MG63 (cell line): ENCODE measurements at regions not wholly inside any gene's neighbourhood (a gene's known extent, or its start where the extent isn't known, plus 50 kb on each side); places are given as distances from the start of the nearest gene placed in this dataset.
A peak's percentile ranks its signal among the peaks of the same experiment; 100 is the strongest.
"Not testable (repeated sequence)": the region's sequence is repeated elsewhere in the genome, so short reads cannot be mapped to it uniquely, and the experiment has no call there.

ENCODE experiments used
- DNase-seq: peaks from one replicate; pipeline ENCODE4 v3.0.0-alpha.2; 2020
- H3K27me3 ChIP-seq: fragments of 250-450 bp; sonication (Bioruptor Pico); 2 replicates; pipeline ENCODE4 v1.5.1; 2020; ENCODE audit warnings: mild to moderate bottlenecking, moderate library complexity
- H3K36me3 ChIP-seq: fragments of 250-450 bp; sonication (Bioruptor Pico); 2 replicates; pipeline ENCODE4 v1.5.1; 2020; ENCODE audit warnings: mild to moderate bottlenecking, moderate library complexity
- H3K4me3 ChIP-seq: fragments of 250-450 bp; sonication (Bioruptor Pico); 2 replicates; pipeline ENCODE4 v1.5.1; 2020; ENCODE audit warnings: mild to moderate bottlenecking, moderate library complexity
- H3K9me3 ChIP-seq: fragments of 250-450 bp; sonication (Bioruptor Pico); 2 replicates; pipeline ENCODE4 v1.5.1; 2020; ENCODE audit warnings: mild to moderate bottlenecking, moderate library complexity

DNA sequence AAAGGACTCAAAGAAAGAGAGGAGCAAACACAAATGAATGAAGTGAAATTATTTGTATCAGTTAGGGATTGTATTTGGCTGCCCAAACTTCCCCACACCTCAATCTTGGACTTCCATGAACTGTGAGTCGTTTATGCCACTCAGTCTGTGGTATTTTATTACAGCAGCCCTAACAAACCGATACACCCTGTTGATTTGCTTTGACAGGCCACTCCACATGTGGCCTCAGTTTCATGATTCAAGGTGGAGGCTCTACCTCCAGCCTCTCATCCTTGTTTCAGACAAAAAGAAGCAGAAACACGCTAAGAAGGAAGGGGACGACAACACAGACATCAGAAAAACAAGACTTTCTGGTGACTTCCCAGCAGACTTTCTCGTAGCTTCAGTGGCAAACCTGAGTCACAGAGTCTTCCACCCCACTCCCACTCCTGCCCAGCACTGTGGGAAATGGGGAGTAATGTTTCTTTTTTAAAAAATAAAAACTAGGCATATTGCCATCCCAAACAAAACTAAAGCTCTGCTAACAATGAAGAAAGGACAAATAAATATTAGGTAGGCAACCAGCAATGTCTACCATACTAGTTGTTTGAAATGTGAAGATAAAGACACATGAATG, 52.2 kb upstream of the ABCA1 start:
- H3K27me3 ChIP-seq = no peaks in the 10 kb centered on the region
- DNase-seq = no peak
- H3K9me3 ChIP-seq = no peaks in the 10 kb centered on the region
- H3K4me3 ChIP-seq = no peak overlapping the region
- no peaks in the 10 kb centered on the region for H3K36me3 ChIP-seq

DNA sequence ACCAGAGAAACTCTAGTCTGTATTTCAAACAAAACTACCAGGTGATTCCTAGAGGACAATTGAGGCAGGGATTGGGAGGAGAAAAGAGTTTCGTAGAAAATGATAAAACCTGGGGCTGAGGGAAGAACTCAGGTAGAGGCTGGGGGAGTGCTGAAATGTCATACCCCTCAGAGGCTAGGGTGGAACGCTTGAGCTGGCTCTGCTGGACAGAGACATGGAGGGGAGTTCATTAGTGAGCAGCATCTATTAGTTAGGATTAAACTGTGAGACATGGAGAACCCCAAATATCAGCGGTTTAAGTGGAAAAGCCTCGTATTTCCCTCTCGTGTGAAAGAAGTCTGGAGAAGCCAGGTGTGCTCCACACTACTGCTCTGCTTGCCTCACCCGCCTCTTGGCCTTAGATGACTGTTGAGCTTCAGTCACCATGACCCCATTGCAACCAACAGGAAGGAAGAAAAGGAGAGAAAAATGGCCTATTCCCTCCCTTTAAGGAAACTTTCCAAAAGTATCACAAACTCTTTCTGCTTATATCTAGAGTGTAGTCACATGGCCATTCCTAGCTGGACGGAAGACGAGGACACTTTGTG, 53.7 kb upstream of the ABCA1 start:
- H3K4me3 ChIP-seq = no peak overlapping the region
- H3K27me3 ChIP-seq = no peaks in the 10 kb centered on the region
- no peak for DNase-seq
- no peaks in the 10 kb centered on the region for H3K36me3 ChIP-seq
- H3K9me3 ChIP-seq = no peaks in the 10 kb centered on the region

DNA sequence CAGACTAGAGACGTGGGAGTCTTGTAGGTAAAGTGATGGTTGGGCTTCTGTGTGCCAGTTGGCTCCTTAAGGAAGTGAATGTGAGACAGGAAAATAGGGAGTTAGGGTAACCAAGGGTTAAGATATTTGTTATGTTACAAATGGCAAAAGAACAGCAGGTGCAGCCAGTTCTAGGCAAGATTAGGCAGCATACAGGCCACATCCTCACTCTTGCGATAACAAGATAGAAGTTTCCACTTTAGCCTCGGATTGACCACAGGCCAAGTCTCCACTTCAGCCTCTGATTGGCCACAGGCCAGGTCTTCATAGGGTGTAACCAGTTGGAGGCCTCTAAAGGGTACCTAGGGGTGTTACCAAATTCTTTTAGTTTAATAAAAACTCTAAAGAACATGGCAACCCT, 54.6 kb upstream of the ABCA1 start:
- Histone ChIP-seq H3K27me3 (no peaks in the 10 kb centered on the region), H3K9me3 (no peaks in the 10 kb centered on the region), H3K36me3 (no peaks in the 10 kb centered on the region), H3K4me3 (no peak overlapping the region)
- DNase-seq = no peak

DNA sequence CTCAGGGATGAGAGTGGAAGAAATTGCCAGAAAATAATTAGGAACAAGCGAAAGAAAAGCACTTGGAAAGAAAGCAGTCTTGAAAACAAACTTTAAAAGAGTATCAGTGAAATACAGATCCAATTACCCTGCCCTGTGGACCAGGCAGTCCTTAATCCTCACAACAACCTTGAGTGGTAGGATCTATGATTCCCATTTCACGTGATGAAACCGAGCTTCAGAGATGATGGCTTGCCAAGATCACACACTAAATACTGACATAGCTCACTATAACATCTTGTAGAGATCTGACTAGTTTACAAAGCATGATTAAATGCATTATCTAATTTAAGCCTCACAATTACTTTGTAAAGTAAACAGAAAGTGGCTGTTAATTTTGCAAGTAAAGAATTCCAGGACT, 55.5 kb upstream of the ABCA1 start:
- no peak for DNase-seq
- Histone ChIP-seq H3K9me3 (no peaks in the 10 kb centered on the region), H3K36me3 (no peaks in the 10 kb centered on the region), H3K27me3 (no peaks in the 10 kb centered on the region), H3K4me3 (no peak overlapping the region)

- Histone ChIP-seq H3K27me3 (no peaks in the 10 kb centered on the region), H3K9me3 (no peaks in the 10 kb centered on the region), H3K36me3 (no peaks in the 10 kb centered on the region), H3K4me3 (no peak overlapping the region)
- no peak for DNase-seq
Observed at GRCh38 chr9:104984121-104984520, 56.2 kb upstream of the ABCA1 start.

- Histone ChIP-seq H3K27me3 (no peaks in the 10 kb centered on the region), H3K36me3 (no peaks in the 10 kb centered on the region), H3K9me3 (no peaks in the 10 kb centered on the region), H3K4me3 (no peak overlapping the region)
- no peak for DNase-seq
Observed at GRCh38 chr9:104984542-104984941, 56.6 kb upstream of the ABCA1 start.

DNA sequence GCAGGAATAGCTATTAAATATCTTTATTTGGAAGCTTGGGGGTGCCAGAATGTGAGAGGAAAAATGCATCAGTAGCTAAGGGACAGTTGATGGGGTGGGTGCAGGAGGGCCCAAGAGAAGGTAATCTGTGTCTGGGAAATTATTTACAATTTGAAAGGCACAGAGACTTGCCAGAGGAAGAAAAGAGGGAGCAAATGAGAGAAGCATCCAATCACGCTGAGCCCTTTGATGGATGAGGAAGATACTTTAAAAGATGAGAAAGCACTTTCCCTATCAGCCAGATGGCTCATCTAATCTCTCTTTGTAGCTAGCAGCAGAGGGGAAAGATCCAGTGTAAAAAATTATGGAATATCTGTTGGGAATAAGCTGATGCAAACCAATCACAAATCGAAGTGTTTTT, 57.0 kb upstream of the ABCA1 start:
- Histone ChIP-seq H3K36me3 (no peaks in the 10 kb centered on the region), H3K27me3 (no peaks in the 10 kb centered on the region), H3K9me3 (no peaks in the 10 kb centered on the region), H3K4me3 (no peak overlapping the region)
- no peak for DNase-seq

DNA sequence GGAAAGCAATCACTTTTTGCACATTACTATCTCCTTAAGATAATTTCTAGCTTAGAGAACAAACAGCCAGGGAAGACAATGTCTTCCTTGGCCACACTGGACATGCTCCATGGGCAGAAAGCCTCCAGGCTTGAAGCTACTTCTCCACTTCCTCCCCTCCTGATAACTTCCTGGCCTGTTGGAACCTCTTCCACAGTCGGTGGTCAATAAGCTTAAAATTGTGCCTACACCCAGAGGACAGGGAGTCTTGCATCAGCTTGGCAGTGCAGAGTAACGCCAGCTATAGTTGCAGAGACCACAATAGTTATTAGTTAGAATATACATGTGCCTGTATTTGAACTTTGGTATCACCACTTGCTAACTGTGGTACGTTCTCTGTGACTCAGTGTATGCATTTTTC, 58.1 kb upstream of the ABCA1 start:
- H3K27me3 ChIP-seq = no peaks in the 10 kb centered on the region
- H3K9me3 ChIP-seq = no peaks in the 10 kb centered on the region
- DNase-seq = no peak
- H3K4me3 ChIP-seq = no peak overlapping the region
- H3K36me3 ChIP-seq = no peaks in the 10 kb centered on the region

GRCh38 chr9:104987743-104988142, 59.8 kb upstream of the ABCA1 start:
- DNase-seq = no peak
- Histone ChIP-seq H3K9me3 (no peaks in the 10 kb centered on the region), H3K4me3 (no peak overlapping the region), H3K36me3 (no peaks in the 10 kb centered on the region), H3K27me3 (no peaks in the 10 kb centered on the region)

- Histone ChIP-seq H3K27me3 (no peaks in the 10 kb centered on the region), H3K36me3 (no peaks in the 10 kb centered on the region), H3K9me3 (no peaks in the 10 kb centered on the region), H3K4me3 (no peak overlapping the region)
- DNase-seq = no peak
Observed at GRCh38 chr9:104988539-104988938, 60.6 kb upstream of the ABCA1 start.

DNA sequence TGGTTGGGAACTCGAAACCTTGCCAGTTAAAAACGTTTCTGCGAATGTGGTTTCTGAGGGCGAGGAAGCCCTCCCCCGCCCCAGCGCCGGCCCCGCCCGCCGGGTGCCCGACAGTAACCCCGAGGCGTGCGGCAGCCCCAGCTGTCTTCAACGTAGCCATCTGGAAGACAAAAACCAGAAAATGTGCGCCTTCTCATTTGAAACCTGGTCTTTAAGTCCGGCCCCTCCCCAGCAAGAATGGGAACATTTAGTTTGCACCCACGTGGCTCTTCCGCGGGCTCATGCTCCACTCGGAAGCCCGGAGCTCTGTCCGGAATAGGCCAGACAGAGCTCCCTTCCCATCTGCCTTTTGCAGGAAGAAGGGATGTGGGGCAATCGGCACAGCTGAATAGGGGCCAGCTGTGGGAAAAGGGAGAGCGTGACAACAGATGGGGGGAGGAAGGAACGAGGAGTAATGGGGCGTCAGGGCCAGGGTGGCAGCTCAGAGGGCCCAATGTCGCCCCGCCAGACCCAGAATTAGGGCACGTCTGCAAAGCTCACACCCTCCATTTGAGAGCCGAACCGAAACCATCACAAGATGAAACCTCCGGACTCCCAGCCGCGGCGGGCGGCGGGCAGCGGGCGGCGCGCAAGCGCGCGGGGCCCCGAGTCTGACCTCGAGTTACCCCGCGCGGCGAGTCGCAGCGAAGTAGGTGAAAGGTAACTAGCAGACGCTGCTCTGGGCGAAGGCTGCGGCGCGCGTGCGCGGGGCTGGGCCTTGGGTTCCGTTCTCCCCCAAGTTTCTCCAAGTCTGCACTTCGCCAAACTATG, 63.4 kb upstream of the ABCA1 start:
- no peaks in the 10 kb centered on the region for H3K36me3 ChIP-seq
- peak overlapping the region; percentile 60 for H3K4me3 ChIP-seq
- no peaks in the 10 kb centered on the region for H3K27me3 ChIP-seq
- H3K9me3 ChIP-seq = no peaks in the 10 kb centered on the region
- DNase-seq = peak; percentile 88

- Histone ChIP-seq H3K36me3 (no peaks in the 10 kb centered on the region), H3K9me3 (no peaks in the 10 kb centered on the region), H3K27me3 (no peaks in the 10 kb centered on the region), H3K4me3 (no peak overlapping the region)
- no peak for DNase-seq
Observed at GRCh38 chr9:104992659-104993058, 64.7 kb upstream of the ABCA1 start.

DNA sequence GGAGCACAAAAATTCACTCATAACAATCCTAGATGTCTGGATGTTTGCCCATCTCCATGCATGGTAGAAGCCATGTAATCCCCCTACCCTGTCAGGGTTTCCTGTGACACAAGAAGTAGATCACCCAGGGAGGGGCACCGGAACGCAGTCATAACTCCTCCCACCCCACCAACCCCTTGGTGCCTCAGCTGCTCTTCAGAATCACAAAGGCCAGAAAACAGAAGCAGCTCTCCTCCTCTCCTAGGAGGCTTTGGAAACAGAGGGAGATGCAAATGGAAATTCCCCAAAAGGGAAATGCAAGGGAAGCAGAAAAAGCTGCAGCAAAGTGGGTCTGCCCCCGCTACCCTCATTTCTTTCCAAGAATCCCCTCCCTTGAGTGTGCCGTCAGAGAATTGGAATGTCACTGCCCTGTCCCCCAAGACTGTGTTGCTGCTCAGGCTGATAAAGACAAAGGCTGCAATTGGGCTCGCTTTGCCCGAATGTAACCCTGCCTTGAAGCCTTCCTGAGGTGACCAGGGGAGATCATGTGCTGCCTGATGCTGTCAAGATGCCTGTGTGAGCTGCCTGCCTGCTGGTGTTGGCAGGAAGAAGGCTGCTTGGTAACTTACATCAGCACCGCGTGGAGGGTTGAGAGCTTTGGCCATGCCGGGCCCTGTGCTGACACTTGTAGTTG, 65.5 kb upstream of the ABCA1 start:
- DNase-seq = peak; percentile 15
- Histone ChIP-seq H3K9me3 (no peaks in the 10 kb centered on the region), H3K36me3 (no peaks in the 10 kb centered on the region), H3K4me3 (no peak overlapping the region), H3K27me3 (no peaks in the 10 kb centered on the region)

GRCh38 chr9:104997536-104997935, 69.6 kb upstream of the ABCA1 start:
- no peak overlapping the region for H3K4me3 ChIP-seq
- DNase-seq = no peak
- H3K27me3 ChIP-seq = no peaks in the 10 kb centered on the region
- H3K9me3 ChIP-seq = no peaks in the 10 kb centered on the region
- H3K36me3 ChIP-seq = no peaks in the 10 kb centered on the region

DNA sequence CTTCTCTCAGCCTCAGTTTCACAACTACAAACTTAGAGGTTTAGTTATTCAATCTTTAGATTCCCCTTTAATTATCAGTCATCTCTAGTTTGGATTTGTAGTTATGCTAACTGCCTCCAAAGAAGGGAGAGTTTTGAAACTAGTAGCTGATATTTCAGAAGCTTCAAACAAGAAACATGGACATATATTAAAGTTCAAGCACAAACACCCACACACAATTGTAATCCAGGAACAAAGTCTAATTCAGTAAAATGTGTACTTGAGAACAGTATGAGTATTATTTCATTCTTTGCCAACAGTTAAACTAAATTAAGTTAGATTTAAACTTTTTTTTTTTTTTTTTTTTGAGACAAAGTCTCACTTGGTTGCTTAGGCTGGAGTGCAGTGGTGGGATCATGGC, 71.2 kb upstream of the ABCA1 start:
- Histone ChIP-seq H3K4me3 (no peak overlapping the region), H3K9me3 (no peaks in the 10 kb centered on the region), H3K27me3 (no peaks in the 10 kb centered on the region), H3K36me3 (no peaks in the 10 kb centered on the region)
- DNase-seq = no peak

DNA sequence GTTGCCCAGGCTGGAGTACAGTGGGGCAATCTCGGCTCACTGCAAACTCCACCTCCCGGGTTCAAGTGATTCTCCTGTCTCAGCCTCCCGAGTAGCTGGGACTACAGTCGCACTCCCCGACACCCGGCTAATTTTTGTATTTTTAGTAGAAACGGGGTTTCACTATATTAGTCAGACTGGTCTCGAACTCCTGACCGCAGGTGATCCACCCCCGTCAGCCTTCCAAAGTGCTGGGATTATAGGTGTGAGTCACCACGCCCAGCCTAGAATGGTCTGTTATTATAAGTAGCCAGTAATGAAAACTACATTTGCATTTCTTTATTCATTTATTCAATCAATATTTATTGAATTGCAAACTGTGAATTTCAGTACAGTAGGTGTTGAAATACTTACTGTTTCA, 72.6 kb upstream of the ABCA1 start:
- not testable (repeated sequence) for DNase-seq

DNA sequence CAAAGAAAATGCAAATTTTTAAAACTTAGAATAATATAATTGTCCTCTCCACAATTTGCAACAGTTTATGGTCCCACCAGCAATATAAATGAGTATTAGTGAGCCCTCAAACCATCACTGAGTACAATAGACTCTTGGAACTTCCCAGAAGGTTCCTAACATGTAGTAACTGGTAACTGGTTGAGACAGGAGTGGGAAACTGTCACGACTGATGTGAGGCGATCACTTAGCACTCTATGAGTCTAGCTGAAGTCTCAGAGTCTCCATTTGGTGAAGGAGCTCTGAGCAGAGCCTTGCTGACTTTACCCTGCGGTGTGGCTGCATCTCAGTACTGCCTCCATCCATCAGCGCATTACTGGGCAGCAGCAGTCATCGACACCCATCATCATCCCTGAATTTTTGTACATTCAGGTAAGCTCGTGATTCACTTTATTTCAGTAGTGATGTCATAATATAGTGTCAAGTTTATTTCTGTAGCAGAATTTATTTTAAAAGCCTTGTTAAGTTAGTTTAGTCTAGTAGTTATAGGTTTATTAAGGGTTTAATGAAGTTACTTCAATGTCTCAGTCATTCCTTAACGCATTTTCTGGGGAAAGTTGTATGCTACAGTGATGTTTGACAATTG, 76.6 kb upstream of the ABCA1 start:
- no peak for DNase-seq
- H3K36me3 ChIP-seq = no peaks in the 10 kb centered on the region

More for the DNA sequence above, 72.6 kb upstream of the ABCA1 start:
- not testable (repeated sequence) for H3K4me3 ChIP-seq, H3K36me3 ChIP-seq, H3K27me3 ChIP-seq, H3K9me3 ChIP-seq

More for the DNA sequence above, 76.6 kb upstream of the ABCA1 start:
- Histone ChIP-seq H3K4me3 (no peak overlapping the region), H3K27me3 (no peaks in the 10 kb centered on the region), H3K9me3 (no peaks in the 10 kb centered on the region)
